GM13976 (cell line): ENCODE measurements at regions not wholly inside any gene's neighbourhood (a gene's known extent, or its start where the extent isn't known, plus 50 kb on each side); places are given as distances from the start of the nearest gene placed in this dataset.

Source experiments
- DNase-seq: peaks from one replicate; pipeline ENCODE4 v3.0.0; 2012; ENCODE audit warnings: low spot score
- in situ Hi-C: fragments of 300-500 bp; cut with MboI; formaldehyde crosslinking; loops from one replicate; pipeline ENCODE4 v1.12.0; 2022; ENCODE audit warnings: low sequenced_read_pairs, mixed read lengths, inconsistent platforms; ENCODE audit not compliant: unreplicated experiment
- TF ChIP-seq, protein P1 (sequence below): IDR thresholded peaks from 2 replicates; pipeline ENCODE4 v1.5.1; 2012; ENCODE audit warnings: borderline replicate concordance, mild to moderate bottlenecking; ENCODE audit not compliant: insufficient read depth; ENCODE audit errors: extremely low read depth, missing control alignments, control extremely low read depth

DNA sequence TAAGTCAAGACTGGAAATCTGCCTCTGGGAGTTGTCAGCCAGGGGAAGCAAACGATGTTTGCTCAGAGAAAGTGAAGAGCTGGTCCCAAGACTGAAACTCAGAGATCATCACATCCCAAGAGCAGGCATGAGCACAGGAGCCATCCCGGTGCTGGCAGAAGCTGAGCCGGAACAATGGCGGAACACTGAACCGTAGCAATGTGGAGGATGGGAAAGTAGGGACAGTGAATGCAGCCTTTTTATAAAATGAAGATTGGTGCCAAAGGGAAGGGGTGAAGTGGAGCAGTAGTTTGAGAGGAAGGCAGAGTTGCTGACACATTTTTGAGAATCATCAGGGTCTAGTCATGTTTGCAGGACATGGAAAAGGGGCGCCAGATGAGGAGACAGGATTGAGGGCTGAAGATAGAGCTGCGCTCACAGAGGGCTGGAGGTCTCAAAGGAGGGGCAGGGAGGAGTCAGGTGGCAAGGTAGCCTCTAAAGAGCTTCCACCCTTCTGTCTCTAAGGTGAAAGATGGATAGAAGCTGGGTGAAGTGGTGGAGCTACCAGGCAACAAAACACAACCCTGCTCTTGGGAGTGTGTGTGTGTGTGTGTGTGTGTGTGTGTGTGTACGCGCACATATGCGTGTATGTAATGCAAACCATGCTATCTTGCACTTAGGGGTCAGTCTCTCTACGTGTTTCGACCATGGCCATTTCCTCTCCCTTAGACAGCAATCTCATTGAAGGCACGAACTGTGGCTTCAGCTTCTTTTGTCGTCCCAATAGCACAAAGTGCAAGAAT is 94.3 kb upstream of the IRF2BP2 start:
- TF ChIP-seq, protein P1, sequence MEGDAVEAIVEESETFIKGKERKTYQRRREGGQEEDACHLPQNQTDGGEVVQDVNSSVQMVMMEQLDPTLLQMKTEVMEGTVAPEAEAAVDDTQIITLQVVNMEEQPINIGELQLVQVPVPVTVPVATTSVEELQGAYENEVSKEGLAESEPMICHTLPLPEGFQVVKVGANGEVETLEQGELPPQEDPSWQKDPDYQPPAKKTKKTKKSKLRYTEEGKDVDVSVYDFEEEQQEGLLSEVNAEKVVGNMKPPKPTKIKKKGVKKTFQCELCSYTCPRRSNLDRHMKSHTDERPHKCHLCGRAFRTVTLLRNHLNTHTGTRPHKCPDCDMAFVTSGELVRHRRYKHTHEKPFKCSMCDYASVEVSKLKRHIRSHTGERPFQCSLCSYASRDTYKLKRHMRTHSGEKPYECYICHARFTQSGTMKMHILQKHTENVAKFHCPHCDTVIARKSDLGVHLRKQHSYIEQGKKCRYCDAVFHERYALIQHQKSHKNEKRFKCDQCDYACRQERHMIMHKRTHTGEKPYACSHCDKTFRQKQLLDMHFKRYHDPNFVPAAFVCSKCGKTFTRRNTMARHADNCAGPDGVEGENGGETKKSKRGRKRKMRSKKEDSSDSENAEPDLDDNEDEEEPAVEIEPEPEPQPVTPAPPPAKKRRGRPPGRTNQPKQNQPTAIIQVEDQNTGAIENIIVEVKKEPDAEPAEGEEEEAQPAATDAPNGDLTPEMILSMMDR, result no peak
- no peak for DNase-seq
- in situ Hi-C loops, result no loop called here

DNA sequence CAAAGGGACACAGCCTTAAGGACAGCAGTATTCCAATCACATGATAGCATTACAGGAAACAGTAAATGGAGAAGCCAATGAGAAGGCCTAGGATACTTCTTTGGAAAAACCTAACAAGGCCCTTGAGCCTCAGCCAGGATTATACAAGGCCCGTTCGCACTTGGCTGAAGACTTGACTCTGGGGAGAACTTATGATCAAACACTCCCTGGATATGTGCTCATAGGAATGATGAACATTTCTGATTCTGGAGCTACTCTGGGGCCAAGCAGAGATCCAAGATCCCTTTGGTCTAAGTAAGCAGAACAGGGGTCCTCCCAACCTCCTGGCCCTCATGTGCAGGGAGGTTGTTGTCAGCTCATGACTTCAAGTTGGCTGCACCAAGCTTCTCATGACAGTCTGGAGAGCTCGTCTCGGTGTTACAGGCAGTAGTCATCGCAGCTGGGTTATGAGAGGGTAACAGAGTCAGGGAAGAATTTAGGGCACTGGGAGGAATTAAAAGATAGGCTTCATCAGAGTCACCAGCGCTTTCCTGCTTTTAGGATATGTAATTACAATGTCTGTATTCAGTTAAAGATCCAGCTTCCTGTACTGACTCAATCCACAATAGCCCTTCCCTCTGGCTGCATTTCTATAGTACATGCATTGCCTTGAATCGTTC is 92.5 kb upstream of the IRF2BP2 start:
- DNase-seq, result no peak
- in situ Hi-C loops, result no loop called here
- TF ChIP-seq, protein P1, result no peak

DNA sequence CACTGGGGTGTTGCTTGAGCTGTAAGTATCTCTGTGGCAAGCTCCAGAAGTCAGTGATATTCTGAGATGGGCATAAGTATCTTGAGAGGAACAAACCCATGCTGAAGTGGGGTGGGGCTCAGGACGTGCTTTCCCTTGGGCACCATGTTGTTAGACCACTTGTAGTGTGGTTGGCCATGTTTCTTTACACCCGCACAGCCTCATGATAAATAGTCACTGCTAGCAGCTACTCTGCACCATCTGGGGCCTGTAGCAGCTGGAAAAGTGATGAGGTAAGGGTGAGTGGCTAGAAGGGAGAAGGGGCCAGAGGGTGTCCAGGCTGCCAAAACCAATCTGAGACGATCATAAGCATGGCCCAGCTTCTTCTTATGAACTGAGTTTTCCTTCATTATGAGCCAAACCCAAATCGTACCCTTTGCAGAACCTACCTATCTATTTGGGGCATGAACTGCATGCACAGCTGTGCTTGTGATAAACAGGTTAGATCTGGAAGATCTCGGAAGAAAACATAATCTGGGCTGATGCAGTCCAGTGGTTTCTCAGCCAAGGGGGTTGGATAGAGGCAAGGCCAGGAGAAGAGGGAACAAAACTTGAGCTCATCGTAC is 91.9 kb upstream of the IRF2BP2 start:
- in situ Hi-C loops, result no loop called here
- no peak for DNase-seq
- TF ChIP-seq, protein P1, result no peak

DNA sequence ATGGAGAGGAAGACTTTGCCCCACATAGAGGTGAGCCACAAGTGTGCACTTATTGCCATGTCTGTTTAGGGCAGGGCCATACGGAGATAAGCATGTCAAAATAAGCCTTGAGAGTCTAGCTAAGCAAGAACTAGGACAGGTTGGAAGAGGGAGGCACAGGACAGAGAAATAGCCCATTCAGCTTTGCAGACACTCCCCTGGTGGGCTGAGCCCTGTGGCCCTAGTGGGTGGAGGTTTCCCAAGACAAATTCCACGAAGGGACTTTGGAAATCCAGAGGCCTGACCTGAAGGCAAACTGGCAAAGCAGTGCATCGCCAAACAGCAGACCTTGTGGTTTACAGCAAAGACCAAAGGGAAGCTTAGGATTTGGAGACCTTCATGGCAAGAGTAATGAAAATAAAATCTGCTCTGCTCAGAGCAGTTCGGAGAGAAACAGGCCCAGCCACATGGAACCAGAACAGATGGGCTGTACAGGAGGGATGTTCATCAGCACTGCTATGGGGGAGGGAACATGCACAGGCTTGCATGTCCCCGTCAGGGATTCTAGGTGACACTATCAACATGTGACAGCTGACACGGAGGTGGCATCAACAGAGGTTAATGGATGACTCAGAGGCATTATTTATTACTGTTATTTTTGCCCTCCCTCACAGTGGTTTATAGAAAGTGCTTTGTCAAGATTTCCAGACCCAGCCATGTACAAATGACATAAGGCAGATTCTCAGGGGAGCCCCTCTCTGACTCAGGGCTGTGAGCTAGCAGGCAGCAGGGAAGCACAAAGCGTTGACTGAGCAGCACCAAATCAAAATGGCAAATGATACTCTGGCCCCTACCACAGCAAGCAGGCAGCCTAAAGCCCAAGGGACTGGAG is 90.1 kb upstream of the IRF2BP2 start:
- in situ Hi-C loops, result no loop called here
- DNase-seq, result peak; percentile 75
- TF ChIP-seq, protein P1, result no peak

DNA sequence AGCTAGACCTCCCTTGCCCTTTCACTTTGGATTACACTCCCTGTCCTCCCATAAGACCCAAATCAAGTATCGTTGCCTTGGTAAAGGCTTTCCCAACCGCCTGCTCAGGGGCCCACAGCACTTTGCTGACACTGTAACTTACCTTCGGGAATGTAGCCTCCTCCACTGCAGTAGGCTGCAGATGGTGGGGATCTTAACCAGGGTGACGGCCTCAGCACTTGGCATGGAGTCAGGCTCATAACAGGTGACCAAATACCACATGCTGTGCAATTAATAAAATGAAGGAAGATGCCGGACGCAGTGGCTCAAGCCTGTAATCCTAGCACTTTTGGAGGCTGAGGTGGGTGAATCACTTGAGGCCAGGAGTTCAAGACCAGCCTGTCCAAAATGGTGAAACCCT is 88.7 kb upstream of the IRF2BP2 start:
- DNase-seq, result no peak
- in situ Hi-C loops, result no loop called here
- TF ChIP-seq, protein P1, result no peak

DNA sequence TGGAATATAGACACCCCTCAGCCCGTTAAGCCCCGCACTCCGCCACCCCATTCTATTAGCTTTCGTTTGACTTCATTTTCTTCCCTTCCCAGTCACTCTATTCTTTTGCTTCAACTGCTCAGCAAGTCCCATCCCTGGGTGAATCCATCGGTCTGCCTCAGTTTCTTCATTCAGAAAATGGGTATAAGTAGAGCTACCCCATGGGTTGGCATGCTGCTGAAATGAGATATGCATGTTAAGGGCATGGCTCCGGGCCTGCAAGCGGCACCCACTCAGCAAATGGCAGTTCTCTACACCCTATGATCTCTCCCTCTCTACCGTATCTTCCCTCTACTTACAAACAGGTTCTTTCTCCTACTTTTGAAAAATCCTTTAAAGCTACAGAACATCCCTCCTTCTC is 87.8 kb upstream of the IRF2BP2 start:
- no peak for DNase-seq
- in situ Hi-C loops, result no loop called here
- TF ChIP-seq, protein P1, result no peak
